KMS-11 (cell line): ENCODE measurements at regions not wholly inside any gene's neighbourhood (a gene's known extent, or its start where the extent isn't known, plus 50 kb on each side); places are given as distances from the start of the nearest gene placed in this dataset.

ENCODE experiments used
- H2AFZ ChIP-seq: fragments of 200-600 bp; sonication (generic); 2 replicates; pipeline ENCODE4 v1.6.1; 2016; ENCODE audit warnings: antibody characterized with exemption, mixed run types, low read depth
- H3K27ac ChIP-seq: fragments of 200-600 bp; sonication (generic); 2 replicates; pipeline ENCODE4 v1.6.1; 2016; ENCODE audit warnings: mild to moderate bottlenecking, mixed run types
- H3K27me3 ChIP-seq: fragments of 200-600 bp; sonication (generic); 2 replicates; pipeline ENCODE4 v1.6.1; 2017; ENCODE audit warnings: mild to moderate bottlenecking, low read depth, mixed run types, moderate library complexity; ENCODE audit not compliant: insufficient read depth
- H3K36me3 ChIP-seq: fragments of 200-600 bp; sonication (generic); 2 replicates; pipeline ENCODE4 v1.6.1; 2017; ENCODE audit warnings: mild to moderate bottlenecking, mixed run types; ENCODE audit not compliant: insufficient read depth
- H3K4me1 ChIP-seq: fragments of 200-600 bp; sonication (generic); 2 replicates; pipeline ENCODE4 v1.6.1; 2016; ENCODE audit warnings: mild to moderate bottlenecking, low read depth, mixed run types; ENCODE audit not compliant: poor library complexity, severe bottlenecking
- H3K4me2 ChIP-seq: fragments of 200-600 bp; sonication (generic); 2 replicates; pipeline ENCODE4 v1.7.0; 2016; ENCODE audit warnings: mild to moderate bottlenecking, mixed run types
- H3K4me3 ChIP-seq: fragments of 200-600 bp; sonication (generic); IDR thresholded peaks from 2 replicates; pipeline ENCODE4 v1.6.1; 2017; ENCODE audit warnings: low read depth, low read length, mixed read lengths; ENCODE audit not compliant: insufficient read depth
- H3K79me2 ChIP-seq: fragments of 200-600 bp; sonication (generic); 2 replicates; pipeline ENCODE4 v1.6.1; 2016; ENCODE audit warnings: low read depth, mixed run types; ENCODE audit not compliant: insufficient read depth
- H3K9ac ChIP-seq: fragments of 200-600 bp; sonication (generic); 2 replicates; pipeline ENCODE4 v1.6.1; 2016; ENCODE audit warnings: mild to moderate bottlenecking, mixed run types
- H4K20me1 ChIP-seq: fragments of 200-600 bp; sonication (generic); 2 replicates; pipeline ENCODE4 v1.6.1; 2016; ENCODE audit warnings: mild to moderate bottlenecking, mixed run types; ENCODE audit not compliant: insufficient read depth
- CTCF ChIP-seq: fragments of 200-600 bp; sonication (generic); conservative IDR thresholded peaks from 2 replicates; pipeline ENCODE4 v1.6.1; 2017; ENCODE audit warnings: low read depth, mild to moderate bottlenecking, antibody characterized with exemption, low read length, moderate library complexity, mixed read lengths

GRCh38 chr10:52609626-52610240 is 162.9 kb downstream of the MBL2 start:
- Histone ChIP-seq H3K27me3 (no peaks in the 10 kb centered on the region), H3K27ac (no peak overlapping the region), H3K36me3 (no peaks in the 10 kb centered on the region), H3K79me2 (no peaks in the 10 kb centered on the region), H4K20me1 (no peaks in the 10 kb centered on the region), H3K4me1 (no peaks in the 10 kb centered on the region), H3K9ac (no peak overlapping the region), H2AFZ (no peak overlapping the region), H3K4me2 (no peak overlapping the region), H3K4me3 (no peak overlapping the region)
- TF ChIP-seq CTCF = no peak

- Histone ChIP-seq H3K27ac (no peak overlapping the region), H3K27me3 (no peaks in the 10 kb centered on the region), H3K4me2 (no peak overlapping the region), H4K20me1 (no peaks in the 10 kb centered on the region), H3K4me3 (no peak overlapping the region), H3K36me3 (no peaks in the 10 kb centered on the region), H3K79me2 (no peaks in the 10 kb centered on the region), H3K9ac (no peak overlapping the region), H3K4me1 (no peaks in the 10 kb centered on the region), H2AFZ (no peak overlapping the region)
- TF ChIP-seq CTCF = no peak
These were observed 157.3 kb downstream of the MBL2 start for GRCh38 chr10:52615331-52615730.

- Histone ChIP-seq H3K36me3 (no peaks in the 10 kb centered on the region), H3K27ac (no peak overlapping the region), H3K79me2 (no peaks in the 10 kb centered on the region), H2AFZ (no peak overlapping the region), H3K4me1 (no peaks in the 10 kb centered on the region), H4K20me1 (no peaks in the 10 kb centered on the region), H3K9ac (no peak overlapping the region), H3K4me2 (no peak overlapping the region), H3K4me3 (no peak overlapping the region), H3K27me3 (no peaks in the 10 kb centered on the region)
- no peak for TF ChIP-seq CTCF
These were observed 156.7 kb downstream of the MBL2 start for GRCh38 chr10:52615756-52616394.

- no peak overlapping the region for H3K9ac ChIP-seq
- no peaks in the 10 kb centered on the region for H3K27me3 ChIP-seq
- TF ChIP-seq CTCF = no peak
- no peaks in the 10 kb centered on the region for H3K36me3 ChIP-seq
- H3K27ac ChIP-seq = no peak overlapping the region
- H3K79me2 ChIP-seq = no peaks in the 10 kb centered on the region
- H3K4me2 ChIP-seq = no peak overlapping the region
- H3K4me1 ChIP-seq = no peaks in the 10 kb centered on the region
- no peaks in the 10 kb centered on the region for H4K20me1 ChIP-seq
- H2AFZ ChIP-seq = no peak overlapping the region
- no peak overlapping the region for H3K4me3 ChIP-seq
These were observed 156.2 kb downstream of the MBL2 start for GRCh38 chr10:52616395-52616764.
